ENCODE measurements at regions not wholly inside any gene's neighbourhood (a gene's known extent, or its start where the extent isn't known, plus 50 kb on each side); places are given as distances from the start of the nearest gene placed in this dataset.

DNA sequence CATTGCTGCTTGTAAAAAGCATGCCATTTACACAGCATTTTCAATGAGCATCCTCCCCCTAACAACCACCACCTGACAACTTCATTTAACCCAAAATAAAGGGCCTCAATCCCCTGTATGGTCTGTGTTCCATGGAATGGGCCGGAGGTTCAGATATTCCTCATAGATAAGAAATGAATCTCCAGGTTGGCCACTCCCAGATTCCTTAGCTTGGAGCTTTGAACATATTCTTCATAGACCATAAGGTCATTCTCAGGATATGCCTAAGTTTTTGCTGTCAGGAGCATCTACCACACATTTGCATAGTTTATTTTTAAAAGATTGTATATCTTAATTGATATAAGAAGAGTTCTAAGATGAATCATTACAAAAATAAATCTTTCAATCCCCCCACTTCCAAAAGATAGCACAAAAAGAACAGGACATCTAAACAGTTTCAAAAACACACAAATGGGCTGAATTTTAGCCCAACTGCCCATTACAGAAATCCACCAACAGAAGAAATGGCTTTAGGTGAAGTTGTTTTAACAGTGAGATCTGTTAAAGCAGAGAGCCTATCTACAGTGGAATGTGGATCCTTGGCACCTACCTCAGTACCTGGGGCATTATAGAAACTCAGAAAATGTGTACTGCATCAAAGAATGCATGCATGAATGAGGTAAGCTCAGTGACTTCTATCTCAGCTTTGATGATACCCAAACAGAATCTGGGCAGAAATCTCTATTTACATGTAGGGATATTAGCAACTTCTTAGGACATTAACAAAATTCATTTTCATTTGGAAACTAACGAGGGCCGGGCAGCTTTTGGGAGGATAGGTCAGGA is 179.8 kb downstream of the SEC61B start:
- no peak for DNase-seq

DNA sequence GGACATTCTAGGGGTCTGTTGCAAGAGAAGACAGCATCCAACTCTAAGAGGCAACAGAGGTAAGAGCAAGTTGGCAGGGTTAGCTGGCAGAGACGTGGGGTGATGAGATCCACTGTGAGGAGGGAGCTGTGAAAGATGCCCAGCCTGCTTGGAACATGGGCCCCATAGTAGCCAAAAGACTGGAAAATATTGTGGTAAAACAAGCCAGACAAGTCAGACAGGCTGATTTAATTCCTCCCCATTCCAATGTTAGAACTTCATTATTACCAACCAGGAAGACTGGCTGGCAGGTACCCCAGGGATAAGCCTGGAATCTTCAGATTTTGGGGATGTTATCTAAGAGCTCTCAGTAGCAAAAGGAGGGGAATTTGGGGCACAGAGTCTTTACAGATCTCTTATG is 181.3 kb downstream of the SEC61B start:
- no peak for DNase-seq

DNA sequence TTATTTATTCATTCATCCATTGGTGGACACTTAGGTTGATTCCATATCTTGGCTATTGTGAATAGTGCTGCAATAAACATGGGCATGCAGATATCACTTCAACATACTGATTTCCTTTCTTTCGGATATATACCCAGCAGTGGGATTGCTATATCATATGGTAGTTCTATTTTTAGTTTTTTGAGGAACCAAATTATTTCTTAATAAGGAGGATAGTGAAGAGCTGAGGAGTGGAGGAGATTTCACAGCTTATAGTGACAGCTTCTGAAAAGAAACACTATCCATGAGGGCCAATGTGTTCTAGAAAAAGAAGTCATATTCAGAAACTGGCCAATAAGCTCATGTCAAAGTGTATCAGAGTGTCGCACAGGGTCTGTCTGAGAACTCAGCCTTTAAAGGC is 183.3 kb downstream of the SEC61B start:
- DNase-seq, result no peak

DNA sequence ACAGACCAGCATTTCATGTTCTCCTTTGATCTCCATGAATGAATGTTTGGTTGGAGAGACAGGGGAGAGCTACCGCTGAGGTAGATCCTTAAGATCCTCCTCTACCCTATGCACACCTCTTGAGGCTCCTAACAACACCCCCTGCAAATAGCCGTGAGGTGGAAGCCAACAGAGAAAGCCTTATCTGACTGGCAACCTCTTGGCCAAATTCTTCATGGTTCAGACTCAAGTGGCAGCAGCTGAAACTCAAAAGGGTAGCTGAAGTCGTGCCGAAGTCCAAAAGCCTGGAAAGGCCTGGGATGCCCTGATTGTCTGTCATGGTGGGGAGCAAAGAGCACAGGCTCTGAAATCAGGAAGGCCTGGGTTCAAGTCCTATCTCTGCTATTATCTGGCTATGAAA is 184.9 kb downstream of the SEC61B start:
- DNase-seq, result no peak

DNA sequence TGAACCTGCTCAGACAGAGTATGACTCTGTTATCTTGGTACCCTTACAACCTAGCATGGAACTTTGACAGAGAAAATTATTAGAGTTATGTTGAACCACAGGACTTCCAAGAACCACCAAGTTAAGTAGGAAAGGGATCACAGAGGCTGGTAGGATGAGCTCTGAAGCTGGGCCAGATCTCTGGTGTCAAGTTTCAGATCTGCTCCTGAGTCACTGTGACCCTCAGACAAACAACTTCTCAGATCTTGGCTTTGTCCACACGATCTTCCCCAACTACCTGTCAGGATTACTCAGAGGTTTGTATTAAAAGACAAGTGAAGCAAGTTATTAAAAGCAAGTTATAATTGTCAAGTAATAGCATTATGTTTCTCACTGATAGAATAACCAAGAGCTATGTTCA is 189.0 kb downstream of the SEC61B start:
- no peak for DNase-seq

DNA sequence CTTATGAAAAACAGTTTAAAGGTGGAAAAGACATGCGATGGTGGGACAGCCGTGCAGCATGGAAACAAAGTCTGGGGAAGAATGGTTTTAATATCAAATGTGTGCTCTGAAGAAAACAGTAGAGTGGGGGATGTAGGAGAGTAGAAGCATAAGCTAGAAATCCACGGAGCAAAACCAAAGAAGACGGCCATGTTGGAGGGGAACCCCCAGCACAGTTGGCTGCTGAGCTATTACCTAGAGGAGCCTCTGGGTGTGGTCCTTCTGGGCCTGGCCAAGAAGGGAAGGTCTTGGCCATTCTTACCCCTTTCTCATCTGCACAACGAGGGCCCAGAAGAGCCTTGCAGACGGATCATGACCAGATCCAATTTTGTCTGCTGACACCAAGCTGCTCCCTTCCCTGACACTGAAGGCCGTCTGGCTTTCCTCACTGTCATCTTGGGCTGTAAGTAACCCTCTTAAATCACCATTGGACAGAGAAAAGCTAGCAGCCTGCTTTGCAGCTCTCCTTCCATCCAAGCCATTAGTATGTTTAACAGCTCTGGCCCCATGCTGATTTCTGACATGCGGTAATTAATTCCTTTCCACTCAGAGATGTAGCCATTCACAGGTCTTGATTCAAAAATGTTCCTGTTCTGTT is 189.5 kb downstream of the SEC61B start:
- no peak for DNase-seq

DNA sequence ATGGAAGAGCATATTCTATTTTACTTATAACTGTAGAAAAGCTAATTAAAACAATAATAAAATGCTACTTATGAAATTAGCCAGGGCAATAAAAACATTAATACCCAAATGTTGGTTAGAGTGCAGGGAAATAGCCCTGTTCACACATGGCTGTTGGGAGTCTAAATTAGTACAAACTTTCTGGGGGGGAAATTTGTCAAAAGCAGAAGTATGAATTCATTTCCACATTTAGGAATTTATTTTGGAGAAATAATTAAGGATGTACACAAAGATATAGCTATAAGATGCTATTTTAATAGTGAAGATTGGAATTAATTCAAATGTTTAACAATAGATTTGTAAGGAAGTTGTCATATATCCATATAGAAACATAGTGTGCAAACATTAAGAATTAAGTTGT is 190.5 kb downstream of the SEC61B start:
- DNase-seq, result no peak

DNA sequence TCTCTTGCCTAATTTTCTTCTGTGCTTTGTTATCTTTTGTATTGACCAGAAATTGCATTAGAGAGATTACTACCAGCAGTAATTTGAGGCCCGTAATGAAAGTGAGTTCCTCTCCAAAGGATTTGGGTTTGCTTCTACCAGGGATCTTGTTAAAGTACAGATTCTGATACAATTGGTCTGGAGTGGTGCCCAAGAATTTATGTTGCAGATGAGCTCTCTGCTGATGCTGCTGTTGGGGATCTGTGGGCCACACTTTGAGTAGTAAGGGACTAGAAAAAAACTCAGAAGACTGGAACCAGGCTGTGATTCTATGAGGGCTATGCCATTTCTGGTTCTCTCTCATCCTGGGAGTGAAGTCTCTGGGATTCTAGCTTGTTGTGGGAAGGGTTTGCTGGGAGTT is 192.2 kb downstream of the SEC61B start:
- no peak for DNase-seq

DNA sequence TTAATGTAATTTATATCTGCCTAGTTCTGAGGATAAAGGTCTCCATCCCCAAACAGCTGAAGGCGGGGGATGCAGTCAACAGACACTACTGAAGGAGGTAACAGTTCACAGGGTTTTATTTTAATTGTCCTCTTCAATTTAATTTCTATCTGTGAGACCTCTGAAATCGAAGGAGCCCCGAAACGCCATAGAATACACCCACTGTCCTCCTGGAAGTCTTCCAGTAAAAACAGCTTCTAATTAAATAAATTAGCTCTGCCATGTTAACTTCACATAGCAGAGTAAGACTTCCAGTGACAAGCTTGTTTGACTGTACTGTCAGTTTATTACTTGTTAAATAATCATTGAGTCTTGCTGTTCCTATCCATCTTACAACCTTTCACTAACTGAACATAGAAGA is 193.5 kb downstream of the SEC61B start:
- DNase-seq, result no peak

DNA sequence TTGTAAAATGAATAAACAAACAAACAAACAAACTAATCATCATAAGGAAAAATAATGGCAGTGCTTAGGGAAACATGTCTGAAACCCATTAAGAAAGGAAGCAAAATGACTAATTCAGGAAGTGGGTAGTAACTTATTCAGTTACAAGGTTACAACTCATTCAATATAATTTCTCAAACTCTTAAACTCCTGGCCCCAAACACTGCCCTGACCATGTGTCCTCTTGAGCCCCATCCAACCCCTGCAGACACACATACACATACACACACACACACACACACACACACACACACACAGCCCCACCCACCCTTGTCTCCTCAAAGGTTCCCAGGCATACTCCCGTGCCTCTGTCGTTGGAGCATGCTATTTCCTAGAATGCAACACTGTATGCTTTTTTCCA is 193.9 kb downstream of the SEC61B start:
- no peak for DNase-seq

DNA sequence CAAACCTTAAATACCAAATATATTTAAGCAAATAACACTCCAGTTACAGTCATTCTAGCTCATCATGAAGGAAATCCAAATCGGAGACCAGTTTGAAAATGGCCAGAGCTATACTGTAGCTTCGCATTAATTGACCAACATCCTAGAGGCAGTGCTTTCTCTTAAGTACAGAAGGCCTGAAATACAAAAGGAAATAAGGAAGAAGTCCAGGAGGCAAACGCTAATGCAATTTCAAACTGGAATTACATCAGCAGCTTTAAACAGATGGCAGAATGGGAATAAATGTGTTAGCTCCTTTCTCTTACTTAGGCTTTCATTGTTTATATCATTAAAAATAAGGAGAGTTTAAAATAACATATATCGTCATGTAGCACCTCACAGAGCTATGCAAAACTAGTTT is 197.0 kb downstream of the SEC61B start:
- DNase-seq, result no peak

DNA sequence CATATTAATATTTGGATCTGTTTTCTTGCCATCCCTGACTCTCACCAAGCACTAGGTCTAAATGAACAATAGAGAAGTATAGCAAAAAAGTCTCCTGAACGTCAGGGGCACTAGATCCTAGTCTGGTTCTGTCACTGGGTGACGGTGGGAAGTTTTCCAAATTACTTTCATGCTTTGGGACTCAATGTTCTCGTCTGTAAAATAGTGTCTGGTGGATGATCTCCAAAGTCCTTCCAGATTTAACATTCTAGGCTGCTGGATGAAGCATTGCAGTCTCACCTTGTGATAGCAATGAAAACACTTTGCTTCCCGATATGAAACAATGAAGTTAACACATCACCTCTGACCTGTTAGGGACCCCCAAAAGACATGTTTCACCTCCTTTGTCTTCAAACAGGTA is 199.3 kb downstream of the SEC61B start:
- no peak for DNase-seq

DNA sequence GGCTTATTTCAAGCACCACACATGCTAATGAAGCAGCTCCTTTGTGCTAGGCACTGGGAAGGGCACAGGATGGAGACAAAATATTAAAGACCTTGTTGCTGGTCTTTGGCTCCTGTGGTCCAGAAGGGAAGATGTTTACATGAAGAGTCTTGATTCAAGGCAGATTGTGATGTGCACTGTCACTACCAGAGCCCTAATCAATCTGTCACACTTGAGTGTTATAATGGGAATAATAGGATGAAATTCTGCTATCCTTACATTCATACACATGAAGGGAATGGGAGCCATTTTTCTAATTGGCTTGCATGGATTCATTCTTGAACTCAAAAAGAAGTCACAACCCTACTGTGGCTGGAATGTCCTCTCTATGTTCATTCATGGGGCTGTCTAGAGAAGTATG is 203.0 kb downstream of the SEC61B start:
- no peak for DNase-seq

DNA sequence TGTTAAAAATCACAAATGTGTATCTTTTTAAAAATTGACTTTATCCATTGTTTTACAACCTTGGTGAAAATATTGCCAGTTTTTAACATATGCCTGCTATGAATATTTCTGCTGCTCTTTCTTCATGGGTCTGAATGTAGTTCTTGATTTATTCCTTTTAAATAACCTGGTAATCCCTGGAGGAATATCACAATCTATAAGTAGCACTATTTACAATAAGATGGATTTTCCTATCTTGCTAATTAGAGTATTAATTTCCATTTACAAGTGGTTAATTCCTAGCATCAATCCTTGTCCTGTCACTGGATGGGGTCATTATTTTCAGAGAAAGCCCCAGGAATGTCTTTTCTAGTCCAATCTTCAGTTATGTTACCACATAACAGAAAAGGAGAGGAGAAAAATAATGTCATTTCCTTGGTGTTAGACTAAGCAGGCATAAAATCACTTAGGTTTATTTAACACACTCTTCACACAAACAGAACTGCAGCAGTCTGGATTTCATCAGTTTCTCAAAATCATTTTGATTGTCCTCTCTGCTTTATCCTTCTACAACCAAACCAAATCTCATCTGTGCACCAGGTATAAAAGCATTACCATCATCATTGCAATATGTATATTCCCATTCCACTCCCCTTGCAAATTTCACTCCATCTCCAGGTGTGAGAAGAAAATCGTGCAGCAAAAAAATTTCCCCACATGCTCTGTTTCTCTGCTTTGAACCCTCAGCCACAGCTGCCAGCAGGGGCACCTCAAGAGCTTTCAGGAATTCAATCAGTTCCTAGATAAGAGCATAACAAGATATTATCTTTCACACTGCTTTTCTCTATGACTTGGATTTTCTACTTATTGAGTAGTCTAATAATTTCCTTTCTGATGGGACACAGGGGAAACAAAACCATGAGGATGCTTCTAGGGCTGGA is 204.1 kb downstream of the SEC61B start:
- no peak for DNase-seq

DNA sequence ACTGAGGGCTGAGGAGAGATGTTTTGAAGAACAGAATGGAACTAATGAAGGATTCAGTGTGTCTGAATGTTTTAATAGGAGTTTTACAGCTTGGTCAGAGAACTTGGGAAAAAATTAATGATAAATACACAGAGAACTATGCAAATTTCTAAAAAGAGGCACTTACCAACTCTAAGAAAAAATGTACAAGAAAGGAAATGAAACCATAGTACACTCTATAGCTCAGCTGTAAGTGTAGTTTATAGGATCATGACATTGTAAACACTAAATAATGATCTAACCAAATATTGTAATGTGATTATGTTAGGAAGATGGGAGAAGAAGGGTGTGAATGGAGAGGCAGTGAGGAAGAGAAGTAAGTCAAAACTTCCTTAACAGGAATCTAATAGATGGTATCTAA is 205.2 kb downstream of the SEC61B start:
- DNase-seq, result no peak

DNA sequence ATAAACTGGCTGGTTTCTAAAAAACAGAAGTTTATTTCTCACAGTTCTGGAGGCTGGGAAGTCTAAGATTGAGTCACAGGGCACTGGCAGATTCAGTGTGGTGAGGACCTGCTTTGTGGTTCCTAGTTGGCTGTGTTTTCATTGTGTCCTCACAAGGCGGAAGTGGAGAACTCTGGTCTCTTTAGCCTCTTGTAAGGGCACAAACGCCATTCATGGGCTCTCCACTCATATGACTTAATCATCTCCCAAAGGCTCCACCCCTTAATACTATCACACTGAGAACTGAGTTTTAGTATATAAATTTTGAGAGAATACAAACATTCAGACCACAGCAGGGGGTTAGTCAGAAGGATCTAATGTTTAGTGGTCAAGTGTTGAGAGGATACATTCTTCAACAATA is 208.2 kb downstream of the SEC61B start:
- no peak for DNase-seq

DNA sequence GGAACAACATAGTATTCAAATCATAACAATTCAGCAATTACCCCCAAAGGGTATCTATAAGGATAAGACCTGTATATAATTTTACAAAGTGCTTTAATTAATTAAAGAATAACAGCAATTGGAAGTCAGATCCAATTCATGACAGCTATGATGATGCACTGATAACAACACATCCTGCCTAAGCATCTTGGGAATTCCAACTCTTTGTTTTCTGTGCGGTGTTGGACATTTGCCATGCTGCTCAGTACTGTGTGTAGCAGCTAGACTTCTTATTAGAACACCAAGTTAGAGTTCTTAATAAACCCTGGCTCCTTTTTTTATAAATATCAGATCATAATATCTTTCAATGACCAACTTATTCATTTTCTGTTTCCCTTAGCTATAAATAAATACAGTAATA is 209.0 kb downstream of the SEC61B start:
- no peak for DNase-seq

DNA sequence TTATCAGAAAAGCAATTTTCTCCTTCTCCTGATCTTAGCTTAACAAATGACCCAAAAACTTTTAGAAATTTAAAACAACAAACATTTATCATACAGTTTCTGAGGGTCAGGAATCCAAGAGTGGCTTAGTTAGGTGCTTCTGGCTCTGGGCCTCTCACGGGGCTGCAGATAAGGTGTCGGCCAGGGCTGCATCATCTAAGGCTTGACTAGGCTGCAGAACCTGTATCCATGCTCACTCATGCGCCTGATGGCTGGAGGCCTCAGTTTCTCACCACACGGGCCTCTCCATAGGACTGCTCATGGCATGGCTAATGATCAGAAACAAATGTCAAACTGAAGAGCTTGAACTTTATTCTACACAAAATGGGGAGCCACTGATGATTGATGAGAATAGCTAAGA is 210.0 kb downstream of the SEC61B start:
- no peak for DNase-seq

DNA sequence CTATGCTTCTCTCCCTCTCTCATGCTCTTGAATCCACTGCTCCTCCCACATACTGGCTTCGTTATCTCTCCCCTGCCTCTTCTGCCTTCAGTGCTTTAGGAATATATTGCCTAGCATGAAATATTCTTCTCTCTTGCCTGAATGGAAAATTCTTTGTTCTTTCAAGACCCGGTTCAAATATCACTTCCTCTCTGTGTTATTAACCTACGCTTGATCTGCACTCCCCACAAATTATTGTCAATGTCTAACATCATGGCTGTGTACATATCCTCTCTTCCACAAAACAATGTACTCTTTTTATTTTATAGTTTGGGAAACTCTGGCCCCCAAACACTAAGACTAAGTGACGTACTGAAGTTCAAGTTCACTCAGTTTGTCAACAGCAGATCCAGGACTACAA is 211.0 kb downstream of the SEC61B start:
- no peak for DNase-seq

DNA sequence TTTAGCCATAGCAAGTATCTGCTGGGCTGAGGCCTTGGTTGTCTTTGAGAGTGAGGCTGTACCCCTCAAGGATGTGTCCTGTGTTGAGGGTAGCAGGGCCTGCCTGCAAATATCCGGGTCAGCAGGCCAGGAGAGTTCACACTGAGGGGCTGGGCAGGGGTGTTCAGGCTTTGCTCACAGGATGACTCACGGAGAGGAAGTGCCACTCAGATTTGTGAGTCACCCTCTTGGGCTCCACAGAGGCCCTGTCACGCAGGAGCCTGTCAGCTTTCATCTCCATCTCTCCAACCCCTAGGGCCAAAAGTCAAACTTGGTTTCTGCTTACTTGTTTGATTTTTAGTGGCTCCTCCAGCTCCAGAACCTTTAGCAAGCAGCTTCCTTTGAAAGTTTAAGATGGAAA is 211.5 kb downstream of the SEC61B start:
- DNase-seq, result no peak

DNA sequence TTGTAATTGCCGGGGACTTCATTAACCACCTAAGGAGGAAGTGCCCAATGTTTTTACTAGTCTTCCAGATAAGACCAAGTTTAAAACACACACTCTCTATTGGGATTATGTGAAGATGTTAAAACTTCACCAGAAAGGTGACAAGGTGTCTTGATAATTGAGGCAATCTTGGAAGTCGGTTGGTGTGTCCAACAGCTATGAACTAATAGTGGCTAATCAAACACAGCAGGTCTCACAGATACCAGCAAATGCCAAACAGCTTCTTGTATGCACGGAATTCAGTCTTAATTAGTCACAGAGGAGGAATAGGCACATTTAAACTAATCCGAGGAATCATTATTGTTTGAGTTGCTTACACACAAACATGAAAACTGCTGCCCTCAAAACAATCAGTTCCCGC is 214.5 kb downstream of the SEC61B start:
- DNase-seq, result no peak

DNA sequence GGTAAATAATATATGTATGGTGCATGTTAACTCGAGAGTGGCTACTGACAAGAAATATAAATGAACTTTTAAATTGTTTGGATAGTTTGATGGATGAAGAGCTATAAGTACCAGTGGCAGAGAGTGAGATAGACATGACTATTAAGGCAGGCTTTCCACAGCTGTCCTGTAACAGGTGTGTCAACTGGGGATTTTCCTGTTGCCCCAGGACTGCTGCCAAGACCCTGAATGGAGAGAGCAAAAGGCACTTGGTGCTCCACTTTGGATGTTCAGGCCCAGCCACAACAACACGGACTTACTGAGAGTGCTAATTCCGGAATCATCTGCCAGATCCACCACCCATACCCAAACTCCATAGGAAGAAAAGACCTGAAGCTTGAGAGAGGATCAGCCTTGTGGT is 215.1 kb downstream of the SEC61B start:
- DNase-seq, result no peak

DNA sequence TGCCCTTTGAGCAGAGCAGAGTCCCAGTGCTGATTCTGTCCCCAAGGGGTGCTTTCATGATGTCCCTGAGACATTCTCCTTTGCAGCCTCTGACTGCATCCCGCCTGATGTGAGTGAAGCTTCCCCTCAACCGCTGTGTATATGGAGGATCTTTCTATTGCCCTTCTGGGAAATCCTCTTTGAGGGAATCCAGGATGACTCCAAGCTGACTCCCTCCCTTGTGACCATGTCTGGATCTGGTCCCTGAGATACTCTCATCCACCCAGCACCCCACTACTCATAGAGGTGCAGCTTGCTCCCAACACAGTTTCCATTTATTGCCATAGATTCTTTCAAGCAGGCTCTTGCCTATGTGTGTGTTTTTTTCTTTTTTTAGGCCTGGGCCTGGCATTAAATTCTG is 216.5 kb downstream of the SEC61B start:
- DNase-seq, result no peak

DNA sequence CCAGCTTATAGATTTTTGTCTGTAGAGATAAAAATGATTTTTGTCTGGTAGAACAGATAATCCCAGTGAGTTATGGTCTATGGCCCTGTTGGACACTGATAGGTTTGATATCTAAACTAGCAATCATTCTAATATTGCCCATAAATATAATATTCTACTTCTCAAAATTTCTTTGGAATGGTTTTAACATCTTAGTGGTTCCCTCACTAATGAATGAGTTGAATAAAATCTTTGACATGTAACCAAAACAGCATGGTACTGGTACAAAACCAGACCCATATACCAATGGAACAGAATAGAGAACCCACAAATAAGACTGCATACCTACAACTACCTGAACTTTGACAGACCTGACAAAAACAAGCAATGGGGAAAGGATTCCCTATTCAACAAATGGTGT is 219.7 kb downstream of the SEC61B start:
- no peak for DNase-seq
